GM12878 (cell line): ENCODE measurements at regions not wholly inside any gene's neighbourhood (a gene's known extent, or its start where the extent isn't known, plus 50 kb on each side); places are given as distances from the start of the nearest gene placed in this dataset.

Experiments
- ATAC-seq: fragments of 200-7000 bp; cut with Tn5 transposase; 3 replicates; pipeline ENCODE4 v1.9.1; 2020; ENCODE audit warnings: mild to moderate bottlenecking, moderate library complexity
- BruUV-seq: library from RNA; stranded (reverse); fragments of 400-500 nt; replicated peaks from 2 replicates; lab custom pipeline; 2021; lab: Mats Ljungman, UMichigan
- CTCF ChIA-PET: fragments of 300-600 bp; sonication (Branson Sonifier 250); formaldehyde crosslinking; extraction: SDS; loops from one replicate; lab custom pipeline; 2021; ENCODE audit warnings: inconsistent platforms; lab: Yijun Ruan, JAX
- POLR2A ChIA-PET: fragments of 350-600 bp; formaldehyde crosslinking; extraction: SDS; loops from one replicate; lab custom pipeline; 2021; ENCODE audit warnings: inconsistent platforms; lab: Charles Lee
- RAD21 ChIA-PET: fragments of 300-600 bp; sonication (Branson Sonifier 250); formaldehyde crosslinking; loops from one replicate; lab custom pipeline; 2023; ENCODE audit warnings: antibody characterized with exemption; ENCODE audit not compliant: unreplicated experiment; lab: Charles Lee
- SMC1A ChIA-PET: fragments of 300-600 bp; sonication (Branson Sonifier 250); formaldehyde crosslinking; loops from one replicate; lab custom pipeline; 2023; ENCODE audit not compliant: unreplicated experiment, uncharacterized antibody; lab: Charles Lee
- DNase-seq: peaks from one replicate; pipeline ENCODE4 v3.0.0-alpha.2; 2011; ENCODE audit warnings: low read depth, low spot score
- FAIRE-seq: peaks from 3 replicates; lab custom pipeline; 2011; peaks lifted over from hg19 to GRCh38; lab: Jason Lieb, UNC
- H2AFZ ChIP-seq: 2 replicates; pipeline ENCODE4 v1.6.0; 2011; ENCODE audit warnings: low read depth, low read length, control low read depth; ENCODE audit not compliant: control insufficient read depth
- H3K27ac ChIP-seq: 2 replicates; pipeline ENCODE4 v1.5.1; 2011; ENCODE audit warnings: control low read depth; ENCODE audit not compliant: control insufficient read depth, insufficient read depth
- H3K27me3 ChIP-seq, 2 experiments: replicated peaks in 1 of 2; 2 replicates each; pipeline versions ENCODE4 v1.6.0 to v1.6.1; 2011; ENCODE audit warnings: low read length in 1 of 2; ENCODE audit not compliant: control insufficient read depth in 2 of 2, insufficient read depth in 2 of 2
- H3K36me3 ChIP-seq, 2 experiments: 2 replicates each; pipeline ENCODE4 v1.5.1; 2011; ENCODE audit warnings: low read length in 1 of 2; ENCODE audit not compliant: control insufficient read depth in 2 of 2, insufficient read depth in 2 of 2
- H3K4me1 ChIP-seq: 2 replicates; pipeline ENCODE4 v1.6.1; 2011; ENCODE audit warnings: mild to moderate bottlenecking, low read length, moderate library complexity, mixed read lengths; ENCODE audit not compliant: control insufficient read depth, insufficient read depth
- H3K4me2 ChIP-seq: 2 replicates; pipeline ENCODE4 v1.6.0; 2011; ENCODE audit warnings: control low read depth; ENCODE audit not compliant: control insufficient read depth, insufficient read depth
- H3K4me3 ChIP-seq: fragments of 200-600 bp; sonication (generic); 2 replicates; pipeline ENCODE4 v1.5.1; 2016
- H3K79me2 ChIP-seq: 2 replicates; pipeline ENCODE4 v1.6.0; 2011; ENCODE audit warnings: low read length; ENCODE audit not compliant: control insufficient read depth, insufficient read depth
- H3K9ac ChIP-seq: 2 replicates; pipeline ENCODE4 v1.8.0; 2011; ENCODE audit warnings: low read length, control low read depth, mixed read lengths; ENCODE audit not compliant: control insufficient read depth, insufficient read depth
- H3K9me3 ChIP-seq: replicated peaks from 3 replicates; pipeline ENCODE4 v1.5.1; 2011; ENCODE audit warnings: mild to moderate bottlenecking, low read length; ENCODE audit not compliant: control insufficient read depth, insufficient read depth
- H4K20me1 ChIP-seq: 2 replicates; pipeline ENCODE4 v1.6.0; 2011; ENCODE audit not compliant: control insufficient read depth, insufficient read depth
- BHLHE40 ChIP-seq, 2 experiments: fragments of 450-650 bp in 1 of 2; IDR thresholded peaks; 2 replicates each; pipeline ENCODE4 v1.6.1; 2011 to 2017; ENCODE audit warnings: low read depth in 2 of 2, borderline replicate concordance in 1 of 2, improper control_type of control experiment in 1 of 2, low read length in 1 of 2, mild to moderate bottlenecking in 1 of 2
- CHD1 ChIP-seq: IDR thresholded peaks from 2 replicates; pipeline ENCODE4 v1.6.1; 2012; ENCODE audit warnings: low read depth, low read length, improper control_type of control experiment
- E2F4 ChIP-seq: IDR thresholded peaks from 2 replicates; pipeline ENCODE4 v1.6.1; 2012; ENCODE audit warnings: low read depth, low read length, improper control_type of control experiment
- GABPA ChIP-seq: IDR thresholded peaks from 2 replicates; pipeline ENCODE4 v1.6.1; 2014; ENCODE audit warnings: antibody characterized with exemption, low read depth, mild to moderate bottlenecking, inconsistent platforms
- KLF5 ChIP-seq: fragments of 450-650 bp; IDR thresholded peaks from 2 replicates; pipeline ENCODE4 v1.6.1; 2014; ENCODE audit warnings: mild to moderate bottlenecking; ENCODE audit not compliant: partially characterized antibody
- MLLT1 ChIP-seq: fragments of 450-650 bp; IDR thresholded peaks from 2 replicates; pipeline ENCODE4 v1.6.1; 2016; ENCODE audit warnings: mild to moderate bottlenecking
- MTA2 ChIP-seq: fragments of 450-650 bp; IDR thresholded peaks from 2 replicates; pipeline ENCODE4 v1.6.1; 2016; ENCODE audit warnings: low read depth, mild to moderate bottlenecking, moderate library complexity
- MTA3 ChIP-seq: IDR thresholded peaks from 2 replicates; pipeline ENCODE4 v1.6.1; 2012; ENCODE audit warnings: low read length, inconsistent platforms, borderline replicate concordance
- PAX5 ChIP-seq: IDR thresholded peaks from 2 replicates; pipeline ENCODE4 v1.6.1; 2011; ENCODE audit warnings: low read depth, low read length, borderline replicate concordance
- SMAD1 ChIP-seq: fragments of 450-650 bp; IDR thresholded peaks from 2 replicates; pipeline ENCODE4 v1.6.1; 2018; ENCODE audit warnings: mild to moderate bottlenecking, low read depth; ENCODE audit not compliant: partially characterized antibody
- SPI1 ChIP-seq: IDR thresholded peaks from 2 replicates; pipeline ENCODE4 v1.6.1; 2011; ENCODE audit warnings: low read depth, mild to moderate bottlenecking, low read length, moderate library complexity, borderline replicate concordance; ENCODE audit not compliant: insufficient read depth
- ZBTB4 ChIP-seq: fragments of 450-650 bp; formaldehyde crosslinking; IDR thresholded peaks from 2 replicates; pipeline ENCODE4 v1.4.0; 2022; ENCODE audit warnings: mild to moderate bottlenecking, moderate library complexity
- ZNF24 ChIP-seq: fragments of 450-650 bp; IDR thresholded peaks from 2 replicates; pipeline ENCODE4 v1.6.1; 2017; ENCODE audit warnings: antibody characterized with exemption, mild to moderate bottlenecking
- in situ Hi-C: fragments of 300-500 bp; cut with MboI; formaldehyde crosslinking; loops from 9 replicates; pipeline ENCODE4 v1.14.3; 2018; ENCODE audit warnings: mixed read lengths
- intact Hi-C: fragments of 100-400 bp; cut with micrococcal nuclease; formaldehyde crosslinking; loops from one replicate; pipeline ENCODE4 v1.14.2; 2022; ENCODE audit not compliant: unreplicated experiment
- TF ChIP-seq, protein P1 (sequence below): IDR thresholded peaks from 2 replicates; pipeline ENCODE4 v1.6.1; 2012; ENCODE audit warnings: low read depth, low read length, improper control_type of control experiment
- TF ChIP-seq, protein P2 (sequence below): fragments of 450-650 bp; IDR thresholded peaks from 2 replicates; pipeline ENCODE4 v1.6.1; 2017; ENCODE audit warnings: mild to moderate bottlenecking, low read depth, inconsistent platforms; ENCODE audit not compliant: poor library complexity, severe bottlenecking

GRCh38 chr12:58286353-58286752 is 345.0 kb downstream of the ATP23 start:
- no peaks in the 10 kb centered on the region for H3K36me3 ChIP-seq
- H4K20me1 ChIP-seq: no peaks in the 10 kb centered on the region
- SMC1A ChIA-PET: no interaction called here
- POLR2A ChIA-PET: no interaction called here
- no peak overlapping the region for H2AFZ ChIP-seq
- no peaks in the 10 kb centered on the region for H3K4me1 ChIP-seq
- H3K27me3 ChIP-seq: no peaks in the 10 kb centered on the region; a peak in 1 of 4 replicates
- CTCF ChIA-PET: no interaction called here
- in situ Hi-C loops (no loop called here), intact Hi-C loops (no loop called here)
- no peak overlapping the region for H3K4me2 ChIP-seq
- no peak overlapping the region for H3K27ac ChIP-seq
- ATAC-seq: no peak
- no peak overlapping the region for H3K9ac ChIP-seq
- DNase-seq: no peak
- no peak overlapping the region for H3K4me3 ChIP-seq
- BruUV-seq: no TSS peak
- no peak for FAIRE-seq
- H3K9me3 ChIP-seq: no peaks in the 10 kb centered on the region
- H3K79me2 ChIP-seq: no peaks in the 10 kb centered on the region
- RAD21 ChIA-PET: no interaction called here
- TF ChIP-seq PAX5 (no peak), SMAD1 (no peak), SPI1 (no peak), MTA3 (no peak), ZNF24 (no peak), KLF5 (no peak), E2F4 (no peak), MTA2 (no peak), CHD1 (no peak), GABPA (no peak), BHLHE40 (IDR thresholded peaks at IDR 0.05; ENCODE audit: borderline replicate concordance in 1 of 2, low read depth in 2 of 2, low read length in 1 of 2) (no peak), ZBTB4 (CRISPR knock-in tag) (no peak), MLLT1 (no peak)
- TF ChIP-seq, protein P1, sequence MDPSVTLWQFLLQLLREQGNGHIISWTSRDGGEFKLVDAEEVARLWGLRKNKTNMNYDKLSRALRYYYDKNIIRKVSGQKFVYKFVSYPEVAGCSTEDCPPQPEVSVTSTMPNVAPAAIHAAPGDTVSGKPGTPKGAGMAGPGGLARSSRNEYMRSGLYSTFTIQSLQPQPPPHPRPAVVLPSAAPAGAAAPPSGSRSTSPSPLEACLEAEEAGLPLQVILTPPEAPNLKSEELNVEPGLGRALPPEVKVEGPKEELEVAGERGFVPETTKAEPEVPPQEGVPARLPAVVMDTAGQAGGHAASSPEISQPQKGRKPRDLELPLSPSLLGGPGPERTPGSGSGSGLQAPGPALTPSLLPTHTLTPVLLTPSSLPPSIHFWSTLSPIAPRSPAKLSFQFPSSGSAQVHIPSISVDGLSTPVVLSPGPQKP: no peak
- TF ChIP-seq, protein P2, sequence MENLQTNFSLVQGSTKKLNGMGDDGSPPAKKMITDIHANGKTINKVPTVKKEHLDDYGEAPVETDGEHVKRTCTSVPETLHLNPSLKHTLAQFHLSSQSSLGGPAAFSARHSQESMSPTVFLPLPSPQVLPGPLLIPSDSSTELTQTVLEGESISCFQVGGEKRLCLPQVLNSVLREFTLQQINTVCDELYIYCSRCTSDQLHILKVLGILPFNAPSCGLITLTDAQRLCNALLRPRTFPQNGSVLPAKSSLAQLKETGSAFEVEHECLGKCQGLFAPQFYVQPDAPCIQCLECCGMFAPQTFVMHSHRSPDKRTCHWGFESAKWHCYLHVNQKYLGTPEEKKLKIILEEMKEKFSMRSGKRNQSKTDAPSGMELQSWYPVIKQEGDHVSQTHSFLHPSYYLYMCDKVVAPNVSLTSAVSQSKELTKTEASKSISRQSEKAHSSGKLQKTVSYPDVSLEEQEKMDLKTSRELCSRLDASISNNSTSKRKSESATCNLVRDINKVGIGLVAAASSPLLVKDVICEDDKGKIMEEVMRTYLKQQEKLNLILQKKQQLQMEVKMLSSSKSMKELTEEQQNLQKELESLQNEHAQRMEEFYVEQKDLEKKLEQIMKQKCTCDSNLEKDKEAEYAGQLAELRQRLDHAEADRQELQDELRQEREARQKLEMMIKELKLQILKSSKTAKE: no peak
